Adrenal gland (tissue), 5 donors: ENCODE measurements at regions not wholly inside any gene's neighbourhood (a gene's known extent, or its start where the extent isn't known, plus 50 kb on each side); places are given as distances from the start of the nearest gene placed in this dataset.

Source experiments
- POLR2A ChIP-seq, 2 donors: fragments of 450-650 bp; IDR thresholded peaks; one replicate each; pipeline ENCODE4 v1.6.1; 2017; ENCODE audit warnings: antibody characterized with exemption in 2 of 2, mild to moderate bottlenecking in 2 of 2, moderate library complexity in 1 of 2
- TF ChIP-seq, protein P1 (sequence below), 6 experiments: fragments of 450-650 bp in 4 of 6; fragments of 200-600 bp in 2 of 6; sonication (generic) in 1 of 6; IDR thresholded peaks; 1 replicate in 5 of 6; 2 replicates in 1 of 6; pipeline versions ENCODE4 v1.5.1 to v1.8.0; 2016 to 2021; ENCODE audit warnings: antibody characterized with exemption in 6 of 6, mild to moderate bottlenecking in 2 of 6, moderate library complexity in 1 of 6
- donor health status: DM: no; HTN: no; CAD: no.

DNA sequence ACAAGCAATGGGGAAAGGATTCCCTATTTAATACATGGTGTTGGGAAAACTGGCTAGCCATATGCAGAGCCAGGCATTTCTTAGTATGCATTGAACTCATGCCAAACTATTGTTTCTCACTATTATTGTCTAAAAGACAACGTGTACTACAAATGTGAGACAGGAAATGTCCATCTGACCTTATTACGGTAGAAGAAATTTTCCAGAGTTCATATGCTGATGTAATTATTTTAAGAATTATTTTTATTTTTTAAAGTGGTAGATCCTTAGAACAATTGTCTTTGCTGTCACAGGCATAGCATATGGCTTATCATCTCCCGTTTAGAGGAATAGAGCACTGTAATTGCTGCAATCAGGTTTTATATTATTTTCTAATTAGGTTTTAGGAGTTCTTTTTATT, 75.2 kb upstream of the S1PR1 start:
- TF ChIP-seq, protein P1, sequence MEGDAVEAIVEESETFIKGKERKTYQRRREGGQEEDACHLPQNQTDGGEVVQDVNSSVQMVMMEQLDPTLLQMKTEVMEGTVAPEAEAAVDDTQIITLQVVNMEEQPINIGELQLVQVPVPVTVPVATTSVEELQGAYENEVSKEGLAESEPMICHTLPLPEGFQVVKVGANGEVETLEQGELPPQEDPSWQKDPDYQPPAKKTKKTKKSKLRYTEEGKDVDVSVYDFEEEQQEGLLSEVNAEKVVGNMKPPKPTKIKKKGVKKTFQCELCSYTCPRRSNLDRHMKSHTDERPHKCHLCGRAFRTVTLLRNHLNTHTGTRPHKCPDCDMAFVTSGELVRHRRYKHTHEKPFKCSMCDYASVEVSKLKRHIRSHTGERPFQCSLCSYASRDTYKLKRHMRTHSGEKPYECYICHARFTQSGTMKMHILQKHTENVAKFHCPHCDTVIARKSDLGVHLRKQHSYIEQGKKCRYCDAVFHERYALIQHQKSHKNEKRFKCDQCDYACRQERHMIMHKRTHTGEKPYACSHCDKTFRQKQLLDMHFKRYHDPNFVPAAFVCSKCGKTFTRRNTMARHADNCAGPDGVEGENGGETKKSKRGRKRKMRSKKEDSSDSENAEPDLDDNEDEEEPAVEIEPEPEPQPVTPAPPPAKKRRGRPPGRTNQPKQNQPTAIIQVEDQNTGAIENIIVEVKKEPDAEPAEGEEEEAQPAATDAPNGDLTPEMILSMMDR (IDR thresholded peaks at IDR 0.05) = no peak
- no peak for TF ChIP-seq POLR2A (IDR thresholded peaks at IDR 0.05)
